Spleen (tissue), 11 donors: ENCODE measurements at regions not wholly inside any gene's neighbourhood (a gene's known extent, or its start where the extent isn't known, plus 50 kb on each side); places are given as distances from the start of the nearest gene placed in this dataset.
A peak's percentile ranks its signal among the peaks of the same experiment; 100 is the strongest.
"Not testable (repeated sequence)": the region's sequence is repeated elsewhere in the genome, so short reads cannot be mapped to it uniquely, and the experiment has no call there.

ENCODE experiments used
- DNase-seq: peaks from one replicate; pipeline ENCODE4 v3.0.0-alpha.2; 2020
- H3K27ac ChIP-seq, 8 donors: fragments of 200-600 bp; sonication (generic) in 7 of 8; 1 replicate in 4 of 8; 2 replicates in 4 of 8; pipeline versions ENCODE4 v1.5.0 to v1.8.0; 2016 to 2021; ENCODE audit warnings: inconsistent platforms in 4 of 8, mild to moderate bottlenecking in 4 of 8, moderate library complexity in 1 of 8
- H3K27me3 ChIP-seq, 7 donors: fragments of 200-600 bp; sonication (generic) in 6 of 7; replicated peaks in 1 of 7; 1 replicate in 4 of 7; 2 replicates in 3 of 7; pipeline versions ENCODE4 v1.5.0 to v1.8.0; 2016 to 2021; ENCODE audit warnings: inconsistent platforms in 3 of 7, mild to moderate bottlenecking in 1 of 7
- H3K36me3 ChIP-seq, 6 donors: fragments of 200-600 bp; sonication (generic) in 5 of 6; 1 replicate in 4 of 6; 2 replicates in 2 of 6; pipeline versions ENCODE4 v1.5.0 to v1.8.0; 2016 to 2021; ENCODE audit warnings: inconsistent platforms in 2 of 6
- H3K4me1 ChIP-seq, 6 donors: fragments of 200-600 bp; sonication (generic) in 5 of 6; 1 replicate in 3 of 6; 2 replicates in 3 of 6; pipeline versions ENCODE4 v1.5.0 to v1.8.0; 2016 to 2021; ENCODE audit warnings: inconsistent platforms in 3 of 6
- H3K4me3 ChIP-seq, 8 donors: fragments of 200-600 bp; sonication (generic) in 7 of 8; 1 replicate in 4 of 8; 2 replicates in 4 of 8; pipeline versions ENCODE4 v1.5.0 to v1.8.0; 2016 to 2021; ENCODE audit warnings: inconsistent platforms in 4 of 8, mild to moderate bottlenecking in 4 of 8, moderate library complexity in 2 of 8
- H3K9me3 ChIP-seq, 8 donors: fragments of 200-600 bp; sonication (generic) in 7 of 8; 1 replicate in 4 of 8; 2 replicates in 4 of 8; pipeline versions ENCODE4 v1.5.0 to v1.8.0; 2016 to 2021; ENCODE audit warnings: inconsistent platforms in 4 of 8
- CTCF ChIP-seq, 11 experiments: fragments of 200-600 bp in 7 of 11; fragments of 450-650 bp in 4 of 11; sonication (generic) in 4 of 11; IDR thresholded peaks in 8 of 11; conservative IDR thresholded peaks in 3 of 11; 1 replicate in 7 of 11; 2 replicates in 4 of 11; pipeline versions ENCODE4 v1.4.0 to v1.8.0; 2016 to 2021; ENCODE audit warnings: antibody characterized with exemption in 11 of 11, inconsistent platforms in 4 of 11, mild to moderate bottlenecking in 1 of 11
- POLR2A ChIP-seq, 3 donors: fragments of 450-650 bp; IDR thresholded peaks; one replicate each; pipeline ENCODE4 v1.5.1; 2017; ENCODE audit warnings: antibody characterized with exemption in 3 of 3, mild to moderate bottlenecking in 1 of 3
- POLR2AphosphoS5 ChIP-seq, 3 donors: sonication (generic); formaldehyde crosslinking; IDR thresholded peaks; one replicate each; pipeline ENCODE4 v1.5.1; 2017; ENCODE audit warnings: antibody characterized with exemption in 3 of 3
- WGBS, 5 donors: extraction: QIAGEN DNeasy Blood & Tissue Kit in 3 of 5; methylation state at CpG; one replicate each; pipeline versions ENCODE4 v1.1.5 to v1.1.7; 2013 to 2018; 5-methylcytosine and 5-hydroxymethylcytosine counted together
- intact Hi-C: fragments of 100-400 bp; cut with DNase I; formaldehyde crosslinking; loops from one replicate; pipeline ENCODE4 v1.15.0; 2023; ENCODE audit warnings: low total_unique reads
- donor health status: healthy with polysubstance abuse.
- donor health status: DM: no; HTN: no; CAD: no; lungs with moderate emphysema.
- donor health status: DM: no; HTN: no; CAD: no.
- donor health status: Bipolar disorder and iron deficiency.
- donor health status: healthy.
- donor health status: DM: no; HTN: no; CAD: no.
- donor health status: DM: yes; HTN: yes; CAD: no.

- no peak for DNase-seq
- Histone ChIP-seq H3K4me1 (no peaks in the 10 kb centered on the region), H3K9me3 (no peaks in the 10 kb centered on the region), H3K27me3 (peaks cover 0 to 6% (median 0%) of the 10 kb centered on the region in 7 donors), H3K27ac (no peak overlapping the region), H3K4me3 (no peak overlapping the region), H3K36me3 (no peaks in the 10 kb centered on the region)
- intact Hi-C loops: no loop called here
- TF ChIP-seq POLR2A (IDR thresholded peaks at IDR 0.05) (no peak), CTCF (IDR thresholded peaks at IDR 0.05 in 8 of 11, conservative IDR thresholded peaks at IDR 0.05 in 3 of 11) (no peak), POLR2AphosphoS5 (IDR thresholded peaks at IDR 0.05) (no peak)
These were observed 93.9 kb upstream of the ZBTB18 start for GRCh38 chr1:243957141-243957540.

GRCh38 chr1:243956450-243956849, 94.6 kb upstream of the ZBTB18 start:
- H3K27ac ChIP-seq: no peak overlapping the region
- no peak for DNase-seq
- intact Hi-C loops: no loop called here
- H3K27me3 ChIP-seq: peaks cover 0 to 6% (median 0%) of the 10 kb centered on the region in 7 donors
- H3K4me3 ChIP-seq: no peak overlapping the region
- TF ChIP-seq POLR2AphosphoS5 (IDR thresholded peaks at IDR 0.05): no peak
- no peak for TF ChIP-seq CTCF (IDR thresholded peaks at IDR 0.05 in 8 of 11, conservative IDR thresholded peaks at IDR 0.05 in 3 of 11)
- no peak for TF ChIP-seq POLR2A (IDR thresholded peaks at IDR 0.05)
- no peaks in the 10 kb centered on the region for H3K4me1 ChIP-seq
- no peaks in the 10 kb centered on the region for H3K9me3 ChIP-seq
- H3K36me3 ChIP-seq: no peaks in the 10 kb centered on the region
- 75 to 89% (median 79%) methylated on average over 3 of the region's 3 CpGs for WGBS, 5 donors

- H3K36me3 ChIP-seq, H3K27me3 ChIP-seq, intact Hi-C loops, H3K9me3 ChIP-seq, H3K4me1 ChIP-seq, DNase-seq, H3K27ac ChIP-seq, H3K4me3 ChIP-seq: not testable (repeated sequence)
- 88 to 95% (median 92%) methylated on average over 11 of the region's 11 CpGs for WGBS, 5 donors
These were observed 99.9 kb upstream of the ZBTB18 start for GRCh38 chr1:243951207-243951606.

- no peaks in the 10 kb centered on the region for H3K4me1 ChIP-seq
- WGBS, 5 donors: 82 to 93% (median 92%) methylated on average over 3 of the region's 3 CpGs
- no peaks in the 10 kb centered on the region for H3K9me3 ChIP-seq
- TF ChIP-seq CTCF (IDR thresholded peaks at IDR 0.05 in 8 of 11, conservative IDR thresholded peaks at IDR 0.05 in 3 of 11) (no peak), POLR2A (IDR thresholded peaks at IDR 0.05) (no peak), POLR2AphosphoS5 (IDR thresholded peaks at IDR 0.05) (no peak)
- no peaks in the 10 kb centered on the region for H3K36me3 ChIP-seq
- H3K27me3 ChIP-seq: no peaks in the 10 kb centered on the region
- no peak for DNase-seq
- H3K27ac ChIP-seq: no peak overlapping the region
- intact Hi-C loops: no loop called here
- no peak overlapping the region for H3K4me3 ChIP-seq
These were observed 100.1 kb upstream of the AKT3 start for GRCh38 chr1:243950166-243950565.

GRCh38 chr1:243946946-243947345, 96.9 kb upstream of the AKT3 start:
- peaks cover 0 to 4% (median 0%) of the 10 kb centered on the region in 7 donors for H3K27me3 ChIP-seq
- no peak overlapping the region for H3K4me3 ChIP-seq
- H3K27ac ChIP-seq: no peak overlapping the region
- TF ChIP-seq CTCF (IDR thresholded peaks at IDR 0.05 in 8 of 11, conservative IDR thresholded peaks at IDR 0.05 in 3 of 11): peak in 8 of 11 experiments; percentile 18 to 60 (median 42)
- TF ChIP-seq POLR2A (IDR thresholded peaks at IDR 0.05): no peak
- TF ChIP-seq POLR2AphosphoS5 (IDR thresholded peaks at IDR 0.05): no peak
- no peaks in the 10 kb centered on the region for H3K36me3 ChIP-seq
- intact Hi-C loops: no loop called here
- no peaks in the 10 kb centered on the region for H3K4me1 ChIP-seq
- WGBS, 5 donors: 71 to 84% (median 77%) methylated on average over 8 of the region's 8 CpGs
- H3K9me3 ChIP-seq: no peaks in the 10 kb centered on the region
- no peak for DNase-seq
